NCI-H1694 (cell line): ENCODE measurements at regions not wholly inside any gene's neighbourhood (a gene's known extent, or its start where the extent isn't known, plus 50 kb on each side); places are given as distances from the start of the nearest gene placed in this dataset.
"Not testable (repeated sequence)": the region's sequence is repeated elsewhere in the genome, so short reads cannot be mapped to it uniquely, and the experiment has no call there.

Experiments
- DNase-seq: peaks from one replicate; lab custom pipeline; 2025; lab: John Stamatoyannopoulos, UW

- DNase-seq: no peak
These were observed 587.5 kb downstream of the SOX5 start for GRCh38 chr12:23361971-23362370.

GRCh38 chr12:23368590-23368989 lies 580.9 kb downstream of the SOX5 start:
- DNase-seq: no peak

GRCh38 chr12:23375621-23376020 lies 573.8 kb downstream of the SOX5 start:
- no peak for DNase-seq

GRCh38 chr12:23376238-23376637 lies 573.2 kb downstream of the SOX5 start:
- DNase-seq: no peak

GRCh38 chr12:23380419-23381100 lies 568.9 kb downstream of the SOX5 start:
- no peak for DNase-seq

GRCh38 chr12:23388898-23389297 lies 560.6 kb downstream of the SOX5 start:
- not testable (repeated sequence) for DNase-seq

- DNase-seq: not testable (repeated sequence)
These were observed 560.2 kb downstream of the SOX5 start for GRCh38 chr12:23389315-23389714.

- no peak for DNase-seq
These were observed 550.0 kb downstream of the SOX5 start for GRCh38 chr12:23399402-23399933.

- DNase-seq: no peak
These were observed 534.3 kb downstream of the SOX5 start for GRCh38 chr12:23415180-23415579.

GRCh38 chr12:23421556-23421955 lies 527.9 kb downstream of the SOX5 start:
- DNase-seq: no peak

GRCh38 chr12:23423097-23423687 lies 526.3 kb downstream of the SOX5 start:
- DNase-seq: no peak

GRCh38 chr12:23423796-23424195 lies 525.7 kb downstream of the SOX5 start:
- no peak for DNase-seq

- no peak for DNase-seq
These were observed 524.8 kb downstream of the SOX5 start for GRCh38 chr12:23424685-23425084.

- DNase-seq: no peak
These were observed 523.1 kb downstream of the SOX5 start for GRCh38 chr12:23426328-23426727.

GRCh38 chr12:23428758-23429157 lies 520.7 kb downstream of the SOX5 start:
- DNase-seq: no peak

- no peak for DNase-seq
These were observed 518.5 kb downstream of the SOX5 start for GRCh38 chr12:23431006-23431405.

- no peak for DNase-seq
These were observed 516.3 kb downstream of the SOX5 start for GRCh38 chr12:23433121-23433520.

- no peak for DNase-seq
These were observed 515.3 kb downstream of the SOX5 start for GRCh38 chr12:23434154-23434553.

GRCh38 chr12:23446746-23447145 lies 502.7 kb downstream of the SOX5 start:
- no peak for DNase-seq

- DNase-seq: no peak
These were observed 498.7 kb downstream of the SOX5 start for GRCh38 chr12:23450810-23451209.

- DNase-seq: no peak
These were observed 494.2 kb downstream of the SOX5 start for GRCh38 chr12:23455283-23455682.

- DNase-seq: no peak
These were observed 490.8 kb downstream of the SOX5 start for GRCh38 chr12:23458640-23459039.

GRCh38 chr12:23462546-23462945 lies 486.9 kb downstream of the SOX5 start:
- DNase-seq: no peak

- no peak for DNase-seq
These were observed 486.3 kb downstream of the SOX5 start for GRCh38 chr12:23463172-23463571.
